DND-41 (cell line): ENCODE measurements at regions not wholly inside any gene's neighbourhood (a gene's known extent, or its start where the extent isn't known, plus 50 kb on each side); places are given as distances from the start of the nearest gene placed in this dataset.

ENCODE experiments used
- EZH2 ChIP-seq: IDR thresholded peaks from 3 replicates; pipeline ENCODE4 v1.6.1; 2012; ENCODE audit warnings: borderline replicate concordance, low read depth, mild to moderate bottlenecking, moderate library complexity, low read length, inconsistent platforms; ENCODE audit not compliant: severe bottlenecking
- TF ChIP-seq, protein P1 (sequence below): IDR thresholded peaks from 2 replicates; pipeline ENCODE4 v1.5.1; 2012; ENCODE audit warnings: borderline replicate concordance, low read length, moderate library complexity, mild to moderate bottlenecking; ENCODE audit not compliant: poor library complexity, severe bottlenecking; ENCODE audit errors: extremely low read depth

GRCh38 chr10:14383266-14383665 is 52.5 kb upstream of the FRMD4A start:
- TF ChIP-seq, protein P1, sequence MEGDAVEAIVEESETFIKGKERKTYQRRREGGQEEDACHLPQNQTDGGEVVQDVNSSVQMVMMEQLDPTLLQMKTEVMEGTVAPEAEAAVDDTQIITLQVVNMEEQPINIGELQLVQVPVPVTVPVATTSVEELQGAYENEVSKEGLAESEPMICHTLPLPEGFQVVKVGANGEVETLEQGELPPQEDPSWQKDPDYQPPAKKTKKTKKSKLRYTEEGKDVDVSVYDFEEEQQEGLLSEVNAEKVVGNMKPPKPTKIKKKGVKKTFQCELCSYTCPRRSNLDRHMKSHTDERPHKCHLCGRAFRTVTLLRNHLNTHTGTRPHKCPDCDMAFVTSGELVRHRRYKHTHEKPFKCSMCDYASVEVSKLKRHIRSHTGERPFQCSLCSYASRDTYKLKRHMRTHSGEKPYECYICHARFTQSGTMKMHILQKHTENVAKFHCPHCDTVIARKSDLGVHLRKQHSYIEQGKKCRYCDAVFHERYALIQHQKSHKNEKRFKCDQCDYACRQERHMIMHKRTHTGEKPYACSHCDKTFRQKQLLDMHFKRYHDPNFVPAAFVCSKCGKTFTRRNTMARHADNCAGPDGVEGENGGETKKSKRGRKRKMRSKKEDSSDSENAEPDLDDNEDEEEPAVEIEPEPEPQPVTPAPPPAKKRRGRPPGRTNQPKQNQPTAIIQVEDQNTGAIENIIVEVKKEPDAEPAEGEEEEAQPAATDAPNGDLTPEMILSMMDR: no peak
- no peak for TF ChIP-seq EZH2
